ENCODE measurements at regions not wholly inside any gene's neighbourhood (a gene's known extent, or its start where the extent isn't known, plus 50 kb on each side); places are given as distances from the start of the nearest gene placed in this dataset.
"Not testable (repeated sequence)": the region's sequence is repeated elsewhere in the genome, so short reads cannot be mapped to it uniquely, and the experiment has no call there.

DNA sequence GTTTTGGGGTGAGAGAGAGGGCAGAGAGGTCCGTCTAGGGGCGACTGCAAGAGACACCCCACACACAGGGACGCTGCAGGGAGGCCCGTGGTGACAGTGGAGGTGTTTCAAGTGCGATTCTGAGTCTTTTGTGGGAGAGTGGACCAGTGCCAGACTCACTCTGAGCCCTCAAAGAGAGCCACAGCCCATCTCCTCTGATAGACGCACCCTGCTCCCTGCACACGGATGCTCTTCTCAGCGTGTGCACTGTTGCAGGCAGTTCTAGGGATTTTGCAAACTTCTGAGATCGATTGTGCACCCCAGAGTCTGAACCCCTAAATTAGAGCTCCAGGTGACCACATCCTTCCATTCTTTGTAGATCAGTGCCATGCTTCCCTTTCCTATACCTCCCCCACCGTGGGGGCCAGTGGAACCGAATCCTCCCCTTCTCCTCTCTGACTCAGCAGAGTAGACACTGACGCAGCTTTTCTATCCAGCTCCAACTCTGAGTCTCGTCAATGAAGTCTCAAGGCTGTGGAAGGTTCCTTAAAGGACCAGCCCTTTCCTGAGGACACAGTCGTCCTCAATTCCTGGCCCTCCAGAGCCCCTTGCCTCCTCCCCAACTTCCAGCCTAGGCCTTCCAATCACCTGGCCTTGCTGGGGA lies 83.8 kb downstream of the TMEM130 start:
- Histone ChIP-seq H3K4me1 (ENCODE audit: control insufficient read depth, insufficient read depth, low read length, poor library complexity, severe bottlenecking) (no peaks in the 10 kb centered on the region), H3K36me3 (ENCODE audit: control insufficient read depth, insufficient read depth, low read length) (no peaks in the 10 kb centered on the region), H3K4me3 (ENCODE audit: insufficient read depth, low read depth, low read length, poor library complexity, severe bottlenecking) (no peak overlapping the region), H3K27ac (ENCODE audit: insufficient read depth, low read length, poor library complexity, severe bottlenecking) (no peak overlapping the region), H3K27me3 (replicated peaks; ENCODE audit: control insufficient read depth, insufficient read depth, low read length, poor library complexity, severe bottlenecking) (no peaks in the 10 kb centered on the region), H3K9me3 (ENCODE audit: control insufficient read depth, low read length) (no peaks in the 10 kb centered on the region)
- DNase-seq: no peak

DNA sequence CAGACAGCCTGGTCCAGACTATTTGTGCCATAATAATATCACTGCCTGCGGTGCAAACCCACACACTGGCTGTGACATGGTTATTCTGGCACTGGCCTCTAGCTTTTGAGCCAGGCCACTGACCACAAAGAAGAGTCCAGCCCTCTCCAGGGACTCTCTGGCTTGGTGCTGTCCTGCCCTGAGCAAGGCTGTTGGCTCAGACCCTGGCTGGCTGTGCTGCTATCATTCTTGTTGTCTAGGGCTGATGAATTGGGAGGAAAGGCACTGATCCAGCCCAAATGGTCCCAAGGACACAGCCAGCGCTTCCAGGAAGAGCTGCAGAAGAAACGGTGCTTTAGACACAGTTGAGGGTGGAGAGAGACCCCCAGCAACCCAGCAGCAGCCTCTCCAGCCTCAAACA lies 80.8 kb downstream of the TMEM130 start:
- no peaks in the 10 kb centered on the region for H3K27me3 ChIP-seq (replicated peaks; ENCODE audit: control insufficient read depth, insufficient read depth, low read length, poor library complexity, severe bottlenecking)
- H3K4me1 ChIP-seq (ENCODE audit: control insufficient read depth, insufficient read depth, low read length, poor library complexity, severe bottlenecking): no peaks in the 10 kb centered on the region
- no peak overlapping the region for H3K4me3 ChIP-seq (ENCODE audit: insufficient read depth, low read depth, low read length, poor library complexity, severe bottlenecking)
- H3K36me3 ChIP-seq (ENCODE audit: control insufficient read depth, insufficient read depth, low read length): no peaks in the 10 kb centered on the region
- H3K27ac ChIP-seq (ENCODE audit: insufficient read depth, low read length, poor library complexity, severe bottlenecking): no peak overlapping the region
- no peak for DNase-seq
- H3K9me3 ChIP-seq (ENCODE audit: control insufficient read depth, low read length): no peaks in the 10 kb centered on the region

DNA sequence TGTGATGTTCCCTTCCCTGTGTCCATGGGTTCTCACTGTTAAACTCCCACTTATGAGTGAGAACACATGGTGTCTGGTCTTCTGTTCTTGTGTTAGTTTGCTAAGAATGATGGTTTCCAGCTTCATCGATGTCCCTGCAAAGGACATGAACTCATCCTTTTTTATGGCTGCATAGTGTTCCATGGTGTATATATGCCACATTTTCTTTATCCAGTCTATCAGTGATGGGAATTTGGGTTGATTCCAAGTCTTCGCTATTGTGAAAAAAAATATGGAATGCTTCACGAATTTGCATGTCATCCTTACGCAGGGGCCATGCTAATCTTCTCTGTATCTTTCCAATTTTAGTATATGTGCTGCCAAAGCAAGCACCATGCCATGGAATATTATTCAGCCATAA lies 75.4 kb downstream of the TMEM130 start:
- not testable (repeated sequence) for H3K36me3 ChIP-seq (ENCODE audit: control insufficient read depth, insufficient read depth, low read length); H3K4me1 ChIP-seq (ENCODE audit: control insufficient read depth, insufficient read depth, low read length, poor library complexity, severe bottlenecking); H3K9me3 ChIP-seq (ENCODE audit: control insufficient read depth, low read length); H3K27ac ChIP-seq (ENCODE audit: insufficient read depth, low read length, poor library complexity, severe bottlenecking); H3K27me3 ChIP-seq (replicated peaks; ENCODE audit: control insufficient read depth, insufficient read depth, low read length, poor library complexity, severe bottlenecking); DNase-seq; H3K4me3 ChIP-seq (ENCODE audit: insufficient read depth, low read depth, low read length, poor library complexity, severe bottlenecking)

GRCh38 chr7:98795741-98796493 lies 73.9 kb downstream of the TMEM130 start:
- H3K27ac ChIP-seq (ENCODE audit: insufficient read depth, low read length, poor library complexity, severe bottlenecking): no peak overlapping the region
- DNase-seq: no peak
- no peak overlapping the region for H3K4me3 ChIP-seq (ENCODE audit: insufficient read depth, low read depth, low read length, poor library complexity, severe bottlenecking)
- no peaks in the 10 kb centered on the region for H3K9me3 ChIP-seq (ENCODE audit: control insufficient read depth, low read length)
- H3K4me1 ChIP-seq (ENCODE audit: control insufficient read depth, insufficient read depth, low read length, poor library complexity, severe bottlenecking): no peaks in the 10 kb centered on the region
- no peaks in the 10 kb centered on the region for H3K36me3 ChIP-seq (ENCODE audit: control insufficient read depth, insufficient read depth, low read length)
- H3K27me3 ChIP-seq (replicated peaks; ENCODE audit: control insufficient read depth, insufficient read depth, low read length, poor library complexity, severe bottlenecking): no peaks in the 10 kb centered on the region
